Vagina (tissue), 2 donors: ENCODE measurements at regions not wholly inside any gene's neighbourhood (a gene's known extent, or its start where the extent isn't known, plus 50 kb on each side); places are given as distances from the start of the nearest gene placed in this dataset.

Experiments
- DNase-seq, 2 donors: peaks; one replicate each; pipeline ENCODE4 v3.0.0-alpha.2; 2017; ENCODE audit errors: extremely low spot score in 2 of 2
- H3K27ac ChIP-seq: fragments of 200-600 bp; sonication (generic); one replicate; pipeline ENCODE4 v1.5.1; 2019
- H3K27me3 ChIP-seq: fragments of 200-600 bp; sonication (generic); one replicate; pipeline ENCODE4 v1.5.1; 2019
- H3K36me3 ChIP-seq, 2 donors: fragments of 200-600 bp; sonication (generic); one replicate each; pipeline ENCODE4 v1.5.1; 2017 to 2019
- H3K4me1 ChIP-seq: fragments of 200-600 bp; sonication (generic); one replicate; pipeline ENCODE4 v1.5.1; 2019
- H3K4me3 ChIP-seq, 2 donors: fragments of 200-600 bp; sonication (generic); 1 replicate in 1 of 2; 2 replicates in 1 of 2; pipeline ENCODE4 v1.5.1; 2016 to 2019
- H3K9me3 ChIP-seq: fragments of 200-600 bp; sonication (generic); one replicate; pipeline ENCODE4 v1.5.1; 2019
- CTCF ChIP-seq, 3 experiments: fragments of 450-650 bp in 2 of 3; fragments of 200-600 bp in 1 of 3; sonication (generic) in 1 of 3; IDR thresholded peaks; one replicate each; pipeline ENCODE4 v1.5.1; 2017 to 2019; ENCODE audit warnings: antibody characterized with exemption in 3 of 3, mild to moderate bottlenecking in 2 of 3, moderate library complexity in 2 of 3
- POLR2A ChIP-seq, 2 donors: fragments of 450-650 bp; IDR thresholded peaks; one replicate each; pipeline ENCODE4 v1.6.1; 2017; ENCODE audit warnings: antibody characterized with exemption in 2 of 2, mild to moderate bottlenecking in 2 of 2, moderate library complexity in 2 of 2
- POLR2AphosphoS5 ChIP-seq, 2 donors: sonication (generic); formaldehyde crosslinking; IDR thresholded peaks; one replicate each; pipeline ENCODE4 v1.9.0; 2017; ENCODE audit warnings: antibody characterized with exemption in 2 of 2, mild to moderate bottlenecking in 2 of 2, low read depth in 1 of 2; ENCODE audit not compliant: insufficient read depth in 1 of 2
- intact Hi-C: fragments of 100-400 bp; cut with DNase I; formaldehyde crosslinking; loops from one replicate; pipeline ENCODE4 v1.15.1; 2023

GRCh38 chr13:56198350-56198749 is 942.4 kb upstream of the PRR20A start:
- Histone ChIP-seq H3K4me3 (no peak overlapping the region), H3K27ac (no peak overlapping the region), H3K36me3 (no peaks in the 10 kb centered on the region), H3K4me1 (no peaks in the 10 kb centered on the region), H3K27me3 (no peaks in the 10 kb centered on the region), H3K9me3 (no peaks in the 10 kb centered on the region)
- TF ChIP-seq POLR2A (IDR thresholded peaks at IDR 0.05): no peak
- TF ChIP-seq POLR2AphosphoS5 (IDR thresholded peaks at IDR 0.05; ENCODE audit: insufficient read depth in 1 of 2, low read depth in 1 of 2): no peak
- no peak for TF ChIP-seq CTCF (IDR thresholded peaks at IDR 0.05)
- intact Hi-C loops: no loop called here
- DNase-seq: no peak

- Histone ChIP-seq H3K9me3 (no peaks in the 10 kb centered on the region), H3K4me3 (no peak overlapping the region), H3K27me3 (no peaks in the 10 kb centered on the region), H3K36me3 (no peaks in the 10 kb centered on the region), H3K27ac (no peak overlapping the region), H3K4me1 (no peaks in the 10 kb centered on the region)
- intact Hi-C loops: no loop called here
- no peak for DNase-seq
- no peak for TF ChIP-seq POLR2AphosphoS5 (IDR thresholded peaks at IDR 0.05; ENCODE audit: insufficient read depth in 1 of 2, low read depth in 1 of 2)
- no peak for TF ChIP-seq CTCF (IDR thresholded peaks at IDR 0.05)
- TF ChIP-seq POLR2A (IDR thresholded peaks at IDR 0.05): no peak
These were observed 938.9 kb upstream of the PRR20A start for GRCh38 chr13:56201834-56202233.

GRCh38 chr13:56216221-56216620 is 924.5 kb upstream of the PRR20A start:
- Histone ChIP-seq H3K27ac (no peak overlapping the region), H3K36me3 (no peaks in the 10 kb centered on the region), H3K4me1 (no peaks in the 10 kb centered on the region), H3K4me3 (no peak overlapping the region), H3K9me3 (no peaks in the 10 kb centered on the region), H3K27me3 (no peaks in the 10 kb centered on the region)
- TF ChIP-seq POLR2A (IDR thresholded peaks at IDR 0.05) (no peak), CTCF (IDR thresholded peaks at IDR 0.05) (no peak), POLR2AphosphoS5 (IDR thresholded peaks at IDR 0.05; ENCODE audit: insufficient read depth in 1 of 2, low read depth in 1 of 2) (no peak)
- DNase-seq: no peak
- intact Hi-C loops: no loop called here

GRCh38 chr13:56247692-56248091 is 893.0 kb upstream of the PRR20A start:
- DNase-seq: no peak
- Histone ChIP-seq H3K36me3 (no peaks in the 10 kb centered on the region), H3K9me3 (no peaks in the 10 kb centered on the region), H3K4me1 (no peaks in the 10 kb centered on the region), H3K4me3 (no peak overlapping the region), H3K27ac (no peak overlapping the region), H3K27me3 (no peaks in the 10 kb centered on the region)
- intact Hi-C loops: no loop called here
- TF ChIP-seq CTCF (IDR thresholded peaks at IDR 0.05): no peak
- TF ChIP-seq POLR2AphosphoS5 (IDR thresholded peaks at IDR 0.05; ENCODE audit: insufficient read depth in 1 of 2, low read depth in 1 of 2): no peak
- TF ChIP-seq POLR2A (IDR thresholded peaks at IDR 0.05): no peak

- no peak overlapping the region for H3K4me3 ChIP-seq
- no peak for DNase-seq
- H3K9me3 ChIP-seq: no peaks in the 10 kb centered on the region
- TF ChIP-seq POLR2AphosphoS5 (IDR thresholded peaks at IDR 0.05; ENCODE audit: insufficient read depth in 1 of 2, low read depth in 1 of 2) (no peak), CTCF (IDR thresholded peaks at IDR 0.05) (no peak), POLR2A (IDR thresholded peaks at IDR 0.05) (no peak)
- no peaks in the 10 kb centered on the region for H3K27me3 ChIP-seq
- H3K36me3 ChIP-seq: no peaks in the 10 kb centered on the region
- no peak overlapping the region for H3K27ac ChIP-seq
- intact Hi-C loops: no loop called here
- H3K4me1 ChIP-seq: no peaks in the 10 kb centered on the region
These were observed 869.0 kb upstream of the PRR20A start for GRCh38 chr13:56271686-56272085.
